GM12865 (cell line): ENCODE measurements at regions not wholly inside any gene's neighbourhood (a gene's known extent, or its start where the extent isn't known, plus 50 kb on each side); places are given as distances from the start of the nearest gene placed in this dataset.
A peak's percentile ranks its signal among the peaks of the same experiment; 100 is the strongest.

Source experiments
- DNase-seq: peaks from one replicate; pipeline ENCODE4 v3.0.0; 2010; ENCODE audit warnings: low read depth
- H3K4me3 ChIP-seq: 2 replicates; pipeline ENCODE4 v1.5.1; 2011; ENCODE audit warnings: mild to moderate bottlenecking, low read depth, low read length, control low read depth
- CTCF ChIP-seq: IDR thresholded peaks from 2 replicates; pipeline ENCODE4 v1.5.1; 2011; ENCODE audit warnings: low read length, control low read depth, low read depth, inconsistent platforms; ENCODE audit not compliant: insufficient read depth; ENCODE audit errors: missing control alignments

GRCh38 chr17:70390049-70390448 is 220.7 kb downstream of the KCNJ2 start:
- no peak overlapping the region for H3K4me3 ChIP-seq
- TF ChIP-seq CTCF = no peak
- DNase-seq = no peak

GRCh38 chr17:70394473-70395232 is 225.3 kb downstream of the KCNJ2 start:
- no peak for TF ChIP-seq CTCF
- no peak for DNase-seq
- no peak overlapping the region for H3K4me3 ChIP-seq

- no peak for TF ChIP-seq CTCF
Observed at GRCh38 chr17:70405492-70406220, 236.3 kb downstream of the KCNJ2 start.

GRCh38 chr17:70407506-70407905 is 238.2 kb downstream of the KCNJ2 start:
- DNase-seq = no peak
- TF ChIP-seq CTCF = no peak
- no peak overlapping the region for H3K4me3 ChIP-seq

More at GRCh38 chr17:70405492-70406220, 236.3 kb downstream of the KCNJ2 start:
- H3K4me3 ChIP-seq = no peak overlapping the region
- DNase-seq = peak; percentile 9

GRCh38 chr17:70408768-70409167 is 239.4 kb downstream of the KCNJ2 start:
- H3K4me3 ChIP-seq = no peak overlapping the region
- DNase-seq = no peak
- no peak for TF ChIP-seq CTCF

- no peak for DNase-seq
- no peak for TF ChIP-seq CTCF
- H3K4me3 ChIP-seq = no peak overlapping the region
Observed at GRCh38 chr17:70414300-70414699, 245.0 kb downstream of the KCNJ2 start.
